CD4-positive, alpha-beta memory T cell (primary cell): ENCODE measurements at regions not wholly inside any gene's neighbourhood (a gene's known extent, or its start where the extent isn't known, plus 50 kb on each side); places are given as distances from the start of the nearest gene placed in this dataset.

Experiments
- CTCF ChIA-PET: fragments of 350-600 bp; sonication (Branson Sonifier 250); formaldehyde crosslinking; loops from one replicate; lab custom pipeline; 2021; ENCODE audit warnings: inconsistent platforms; ENCODE audit not compliant: partially characterized antibody; lab: Charles Lee
- POLR2A ChIA-PET: fragments of 350-600 bp; sonication (Branson Sonifier 250); formaldehyde crosslinking; loops from one replicate; lab custom pipeline; 2021; ENCODE audit not compliant: partially characterized antibody; lab: Charles Lee
- DNase-seq, 5 donors: peaks; one replicate each; pipeline versions ENCODE4 v3.0.0 to v3.0.0-alpha.2; 2020 to 2022; ENCODE audit warnings: mixed read lengths in 1 of 5
- H3K27ac ChIP-seq: one replicate; pipeline ENCODE4 v1.7.0; 2013; ENCODE audit warnings: low read depth, low read length
- H3K27me3 ChIP-seq: 2 replicates; pipeline ENCODE4 v1.7.0; 2013; ENCODE audit warnings: mild to moderate bottlenecking, low read length, moderate library complexity; ENCODE audit not compliant: insufficient read depth
- H3K36me3 ChIP-seq: 2 replicates; pipeline ENCODE4 v1.7.0; 2013; ENCODE audit warnings: mild to moderate bottlenecking, low read length, moderate library complexity; ENCODE audit not compliant: insufficient read depth
- H3K4me1 ChIP-seq: 2 replicates; pipeline ENCODE4 v1.7.0; 2013; ENCODE audit warnings: mild to moderate bottlenecking, low read length, moderate library complexity; ENCODE audit not compliant: insufficient read depth
- H3K4me3 ChIP-seq, 2 donors: one replicate each; pipeline ENCODE4 v1.7.0; 2013; ENCODE audit warnings: low read length in 2 of 2, mild to moderate bottlenecking in 1 of 2
- H3K9me3 ChIP-seq, 2 donors: one replicate each; pipeline ENCODE4 v1.7.0; 2013; ENCODE audit warnings: low read length in 2 of 2, control low read depth in 1 of 2; ENCODE audit not compliant: control insufficient read depth in 1 of 2
- H3K27ac Mint-ChIP-seq, 7 donors: one replicate each; pipeline ENCODE4 v1.8.0; 2020 to 2021; ENCODE audit warnings: mixed read lengths in 7 of 7, mild to moderate bottlenecking in 6 of 7, inconsistent platforms in 3 of 7, moderate library complexity in 3 of 7
- H3K27me3 Mint-ChIP-seq, 2 donors: one replicate each; pipeline ENCODE4 v1.8.0; 2020 to 2021; ENCODE audit warnings: mixed read lengths in 2 of 2
- H3K36me3 Mint-ChIP-seq, 2 donors: one replicate each; pipeline ENCODE4 v1.8.0; 2020 to 2021; ENCODE audit warnings: mixed read lengths in 2 of 2, inconsistent platforms in 1 of 2, mild to moderate bottlenecking in 1 of 2
- H3K4me1 Mint-ChIP-seq, 4 donors: one replicate each; pipeline ENCODE4 v1.8.0; 2020 to 2021; ENCODE audit warnings: mixed read lengths in 4 of 4, mild to moderate bottlenecking in 1 of 4
- H3K4me3 Mint-ChIP-seq, 8 donors: one replicate each; pipeline ENCODE4 v1.8.0; 2020 to 2021; ENCODE audit warnings: mixed read lengths in 8 of 8, mild to moderate bottlenecking in 7 of 8, moderate library complexity in 6 of 8, inconsistent platforms in 3 of 8
- H3K9me3 Mint-ChIP-seq, 8 donors: one replicate each; pipeline ENCODE4 v1.8.0; 2020 to 2021; ENCODE audit warnings: mixed read lengths in 8 of 8, mild to moderate bottlenecking in 5 of 8, inconsistent platforms in 3 of 8, moderate library complexity in 1 of 8
- intact Hi-C: fragments of 100-400 bp; cut with micrococcal nuclease; formaldehyde crosslinking; loops from one replicate; pipeline ENCODE4 v1.15.1; 2023

DNA sequence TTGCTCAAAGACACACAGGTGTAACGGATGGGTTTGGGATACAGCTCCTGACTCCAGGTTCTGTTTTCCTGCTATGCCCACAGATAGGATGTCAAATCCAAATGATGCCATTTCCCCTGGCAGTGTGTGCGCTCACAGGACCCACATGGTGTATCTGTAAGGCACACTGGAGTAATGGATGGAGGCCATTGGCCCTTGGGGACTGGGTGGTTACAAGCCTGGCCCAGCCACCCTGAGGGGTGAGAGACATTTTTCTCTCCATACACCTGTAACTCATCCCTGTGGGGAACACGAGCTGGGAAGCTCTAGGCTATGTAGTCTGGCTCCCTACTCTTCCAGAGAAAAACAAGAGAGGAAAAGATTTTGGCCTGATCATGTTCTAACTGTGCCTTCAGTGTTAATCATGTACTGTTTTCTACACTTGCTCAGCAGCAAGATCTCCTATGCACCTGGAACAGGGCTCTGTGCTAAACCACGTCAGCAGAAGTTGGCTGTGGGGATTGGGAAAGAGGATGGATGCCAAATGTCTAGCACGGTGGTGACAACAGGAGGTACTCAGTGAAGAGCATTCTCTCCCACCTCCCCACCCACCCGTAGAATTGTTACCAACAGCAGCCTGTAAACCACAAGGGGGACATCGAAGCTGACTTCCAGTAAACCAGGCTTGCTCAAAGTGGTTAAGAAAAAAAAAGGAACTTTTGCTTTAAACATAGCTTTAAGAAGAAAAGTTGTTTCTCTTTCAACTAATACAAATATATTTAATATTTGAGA lies 237.0 kb downstream of the LACC1 start:
- H3K9me3 Mint-ChIP-seq = peaks cover 0 to 1% (median 0%) of the 10 kb centered on the region in 8 donors
- peak overlapping the region in 2 of 7 donors; percentile 13 to 70 for H3K27ac Mint-ChIP-seq
- H3K4me1 ChIP-seq = peaks cover 12% of the 10 kb centered on the region
- H3K36me3 Mint-ChIP-seq = no peaks in the 10 kb centered on the region
- ChIA-PET POLR2A (interaction anchor here (1.1 kb wide), 1 partner anchor 25 kb away, joined by 4 read pairs; no protein-coding TSS in a partner anchor), CTCF (interaction anchor here (1.2 kb wide), 1 partner anchor 65 kb away, joined by 3 read pairs; no protein-coding TSS in a partner anchor)
- intact Hi-C loops = no loop called here
- no peaks in the 10 kb centered on the region for H3K36me3 ChIP-seq
- no peaks in the 10 kb centered on the region for H3K9me3 ChIP-seq
- peaks cover 9 to 22% (median 20%) of the 10 kb centered on the region in 4 donors for H3K4me1 Mint-ChIP-seq
- H3K27me3 Mint-ChIP-seq = no peaks in the 10 kb centered on the region
- H3K27ac ChIP-seq = no peak overlapping the region
- no peak for DNase-seq
- H3K4me3 Mint-ChIP-seq = peak overlapping the region in 3 of 8 donors; percentile 32 to 43 (median 36)
- H3K4me3 ChIP-seq = no peak overlapping the region
- H3K27me3 ChIP-seq = no peaks in the 10 kb centered on the region

DNA sequence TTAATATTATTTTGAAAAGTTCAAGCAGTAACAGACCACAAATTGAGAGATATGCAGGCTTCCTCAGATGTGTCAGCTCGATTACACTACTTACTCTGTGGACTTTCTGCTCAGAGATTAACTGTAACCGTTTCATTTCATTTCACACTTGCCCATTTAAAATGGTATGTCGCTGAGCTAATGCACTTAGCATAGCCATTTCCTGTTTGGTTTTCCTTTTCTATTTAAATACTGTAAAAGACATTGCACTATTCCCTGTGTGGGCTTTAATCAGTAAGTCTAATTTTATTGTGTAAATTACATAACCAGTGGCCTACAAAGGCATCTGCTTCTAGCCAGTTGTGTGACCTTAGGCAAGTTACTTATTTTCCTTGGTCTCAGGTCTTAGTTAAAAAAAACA lies 237.6 kb downstream of the LACC1 start:
- Mint-ChIP-seq H3K4me1 (peaks cover 9 to 22% (median 20%) of the 10 kb centered on the region in 4 donors), H3K4me3 (peak overlapping the region in 2 of 8 donors; percentile 18 to 32), H3K27me3 (no peaks in the 10 kb centered on the region), H3K36me3 (no peaks in the 10 kb centered on the region), H3K9me3 (peaks cover 0 to 1% (median 0%) of the 10 kb centered on the region in 8 donors), H3K27ac (peak overlapping the region in 3 of 7 donors; percentile 47 to 73 (median 48))
- no peaks in the 10 kb centered on the region for H3K9me3 ChIP-seq
- peaks cover 12% of the 10 kb centered on the region for H3K4me1 ChIP-seq
- no peak overlapping the region for H3K4me3 ChIP-seq
- CTCF ChIA-PET = interaction anchor here (0.9 to 1.2 kb wide), 2 partner anchors 65 to 158 kb away, joined by 3 read pairs; no protein-coding TSS in a partner anchor
- no peak for DNase-seq
- no peak overlapping the region for H3K27ac ChIP-seq
- H3K27me3 ChIP-seq = no peaks in the 10 kb centered on the region
- intact Hi-C loops = no loop called here
- POLR2A ChIA-PET = interaction anchor here (1.1 kb wide), 1 partner anchor 25 kb away, joined by 4 read pairs; no protein-coding TSS in a partner anchor
- no peaks in the 10 kb centered on the region for H3K36me3 ChIP-seq

DNA sequence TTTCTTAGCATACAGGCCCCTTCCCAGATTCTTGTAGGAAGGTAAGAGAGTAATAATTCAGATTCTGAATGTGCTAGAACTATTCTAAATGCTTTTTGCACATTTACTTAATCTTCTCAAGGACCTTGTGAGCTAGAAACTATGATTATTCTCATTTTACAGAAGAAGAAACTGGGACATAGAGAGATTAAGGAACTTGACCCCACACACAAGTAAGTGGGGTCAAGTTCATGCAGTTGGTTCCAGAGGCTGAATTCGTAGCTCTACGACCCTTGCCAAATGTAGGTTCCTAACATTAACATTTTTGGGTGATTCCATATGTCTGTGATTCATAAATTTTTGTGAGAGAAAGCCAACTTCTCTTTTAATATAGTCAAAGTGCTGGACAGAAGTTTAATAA lies 238.1 kb downstream of the LACC1 start:
- H3K9me3 ChIP-seq = no peaks in the 10 kb centered on the region
- no peak overlapping the region for H3K27ac ChIP-seq
- POLR2A ChIA-PET = interaction anchor here (1.1 kb wide), 1 partner anchor 24 kb away, joined by 4 read pairs; no protein-coding TSS in a partner anchor
- H3K9me3 Mint-ChIP-seq = peaks cover 0 to 1% (median 0%) of the 10 kb centered on the region in 8 donors
- peaks cover 9 to 17% (median 16%) of the 10 kb centered on the region in 4 donors for H3K4me1 Mint-ChIP-seq
- H3K27ac Mint-ChIP-seq = peak overlapping the region in 2 of 7 donors; percentile 47 to 48
- H3K36me3 Mint-ChIP-seq = no peaks in the 10 kb centered on the region
- H3K36me3 ChIP-seq = no peaks in the 10 kb centered on the region
- DNase-seq = no peak
- CTCF ChIA-PET = interaction anchor here (0.9 to 1.2 kb wide), 2 partner anchors 66 to 157 kb away, joined by 3 read pairs; no protein-coding TSS in a partner anchor
- peaks cover 12% of the 10 kb centered on the region for H3K4me1 ChIP-seq
- intact Hi-C loops = no loop called here
- H3K27me3 Mint-ChIP-seq = no peaks in the 10 kb centered on the region
- peak overlapping the region in 2 of 8 donors; percentile 18 to 32 for H3K4me3 Mint-ChIP-seq
- no peaks in the 10 kb centered on the region for H3K27me3 ChIP-seq
- no peak overlapping the region for H3K4me3 ChIP-seq

DNA sequence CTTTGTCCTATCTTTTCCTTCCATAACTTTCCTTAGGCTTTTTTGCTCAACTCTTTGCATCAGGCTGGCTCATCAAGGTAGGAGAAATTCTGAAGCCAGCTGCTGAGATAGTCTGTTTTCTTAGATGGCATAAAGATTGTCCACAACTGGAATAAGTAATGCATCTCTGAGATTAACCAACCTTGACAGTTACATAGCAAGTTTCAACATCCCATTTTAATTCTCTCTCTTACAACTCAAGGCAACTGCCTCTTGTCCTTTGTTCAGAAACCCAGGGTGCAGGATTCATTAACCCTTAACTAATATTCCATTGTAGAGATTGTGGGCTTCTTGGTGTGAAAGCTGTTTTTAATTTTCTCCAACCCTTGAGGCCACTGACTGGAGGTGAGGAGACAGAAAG lies 239.2 kb downstream of the LACC1 start:
- ChIA-PET POLR2A (no interaction called here), CTCF (no interaction called here)
- Histone ChIP-seq H3K36me3 (no peaks in the 10 kb centered on the region), H3K27ac (no peak overlapping the region), H3K9me3 (peaks cover 0 to 4% of the 10 kb centered on the region in 2 donors), H3K4me1 (peaks cover 12% of the 10 kb centered on the region), H3K4me3 (no peak overlapping the region), H3K27me3 (no peaks in the 10 kb centered on the region)
- H3K36me3 Mint-ChIP-seq = no peaks in the 10 kb centered on the region
- intact Hi-C loops = no loop called here
- DNase-seq = no peak
- no peaks in the 10 kb centered on the region for H3K27me3 Mint-ChIP-seq
- H3K27ac Mint-ChIP-seq = no peak overlapping the region
- peaks cover 9 to 10% (median 10%) of the 10 kb centered on the region in 4 donors for H3K4me1 Mint-ChIP-seq
- no peak overlapping the region for H3K4me3 Mint-ChIP-seq
- H3K9me3 Mint-ChIP-seq = peaks cover 3 to 10% (median 6%) of the 10 kb centered on the region in 8 donors

DNA sequence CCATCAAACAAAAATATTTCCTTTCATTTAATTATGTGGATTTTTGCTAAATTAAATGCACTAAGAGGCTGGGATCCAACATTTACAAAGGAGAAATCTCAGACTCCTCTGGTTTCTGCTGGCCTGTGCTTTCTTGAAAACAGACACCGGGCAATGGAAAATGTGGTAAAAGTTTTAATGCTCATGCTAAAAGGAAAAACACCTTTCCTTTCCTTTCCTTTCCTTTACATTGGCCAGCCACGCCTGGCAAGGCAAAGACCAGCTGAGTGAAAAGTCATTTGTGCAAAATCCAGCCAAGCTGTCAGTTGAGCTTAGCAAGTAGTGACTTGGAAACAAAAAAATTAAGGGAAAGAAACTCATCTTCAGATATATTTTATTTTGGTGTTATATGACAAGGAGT lies 240.3 kb downstream of the LACC1 start:
- H3K9me3 Mint-ChIP-seq = peaks cover 3 to 16% (median 11%) of the 10 kb centered on the region in 8 donors
- H3K27ac Mint-ChIP-seq = no peak overlapping the region
- H3K27me3 ChIP-seq = no peaks in the 10 kb centered on the region
- no peaks in the 10 kb centered on the region for H3K27me3 Mint-ChIP-seq
- H3K9me3 ChIP-seq = peaks cover 0 to 4% of the 10 kb centered on the region in 2 donors
- no peak for DNase-seq
- intact Hi-C loops = no loop called here
- H3K4me3 ChIP-seq = no peak overlapping the region
- H3K4me3 Mint-ChIP-seq = no peak overlapping the region
- POLR2A ChIA-PET = interaction anchor here (0.5 kb wide), 1 partner anchor 142 kb away, joined by 3 read pairs; no protein-coding TSS in a partner anchor
- H3K4me1 Mint-ChIP-seq = peaks cover 9 to 10% (median 10%) of the 10 kb centered on the region in 4 donors
- H3K36me3 ChIP-seq = no peaks in the 10 kb centered on the region
- peaks cover 12% of the 10 kb centered on the region for H3K4me1 ChIP-seq
- H3K27ac ChIP-seq = no peak overlapping the region
- H3K36me3 Mint-ChIP-seq = no peaks in the 10 kb centered on the region
- CTCF ChIA-PET = no interaction called here

DNA sequence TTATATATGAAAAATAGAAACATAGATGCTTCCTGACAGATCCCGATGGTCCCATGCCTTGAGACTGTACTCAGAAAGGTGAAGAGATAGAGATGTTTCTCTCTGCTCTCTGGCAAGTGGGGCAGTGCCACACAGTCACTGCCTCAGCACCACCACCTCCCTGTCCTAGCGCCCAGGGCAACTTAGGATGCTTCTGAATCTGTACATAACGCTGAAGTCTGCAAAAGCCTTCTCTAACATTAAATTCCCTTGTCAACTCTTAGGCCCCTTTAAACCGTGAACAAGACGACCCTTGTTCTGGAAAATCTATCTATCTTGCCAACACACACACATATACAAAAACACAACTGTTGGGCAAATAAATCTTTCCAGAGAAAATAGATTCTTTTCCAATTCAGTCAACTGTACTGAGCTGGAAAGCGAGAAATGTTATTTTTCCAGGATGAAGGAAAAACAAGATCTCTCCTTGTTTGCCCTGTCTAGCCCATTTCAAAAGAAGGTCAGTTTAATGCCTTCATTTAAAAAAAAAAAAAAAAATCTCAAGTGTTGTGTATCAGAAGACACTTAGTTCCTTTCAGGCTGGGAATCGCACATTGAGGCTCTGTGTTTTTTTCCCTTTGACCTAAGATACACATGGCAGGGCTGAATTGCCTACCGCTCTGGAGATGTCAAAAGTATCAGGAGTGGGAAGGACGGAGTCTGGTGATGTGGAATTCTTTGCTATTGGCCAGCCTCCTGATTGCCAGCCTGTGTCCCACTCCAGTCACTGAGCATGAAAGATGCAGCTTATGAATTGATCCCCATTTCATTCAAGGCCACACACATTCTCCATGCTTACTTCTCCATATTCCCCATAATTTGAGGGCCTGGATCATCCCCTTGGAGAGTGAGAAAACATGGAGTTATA lies 241.4 kb downstream of the LACC1 start:
- POLR2A ChIA-PET = interaction anchor here (0.5 kb wide), 1 partner anchor 141 kb away, joined by 3 read pairs; no protein-coding TSS in a partner anchor

More for the DNA sequence above, 241.4 kb downstream of the LACC1 start:
- no peaks in the 10 kb centered on the region for H3K36me3 ChIP-seq
- intact Hi-C loops = no loop called here
- H3K27ac ChIP-seq = no peak overlapping the region
- Mint-ChIP-seq H3K9me3 (peaks cover 3 to 18% (median 11%) of the 10 kb centered on the region in 8 donors), H3K36me3 (no peaks in the 10 kb centered on the region), H3K27me3 (no peaks in the 10 kb centered on the region), H3K4me1 (peaks cover 9 to 10% (median 10%) of the 10 kb centered on the region in 4 donors), H3K4me3 (no peak overlapping the region), H3K27ac (no peak overlapping the region)
- DNase-seq = no peak
- H3K9me3 ChIP-seq = peaks cover 0 to 4% of the 10 kb centered on the region in 2 donors
- no peak overlapping the region for H3K4me3 ChIP-seq
- CTCF ChIA-PET = interaction anchor here (1.0 kb wide), 1 partner anchor 96 kb away, joined by 3 read pairs; no protein-coding TSS in a partner anchor
- H3K4me1 ChIP-seq = peaks cover 12% of the 10 kb centered on the region
- H3K27me3 ChIP-seq = no peaks in the 10 kb centered on the region
